DND-41 (cell line): ENCODE measurements at regions not wholly inside any gene's neighbourhood (a gene's known extent, or its start where the extent isn't known, plus 50 kb on each side); places are given as distances from the start of the nearest gene placed in this dataset.

ENCODE experiments used
- ATAC-seq: fragments of 200-7000 bp; cut with Tn5 transposase; 3 replicates; pipeline ENCODE4 v1.9.1; 2021; ENCODE audit warnings: low read depth; ENCODE audit not compliant: insufficient read depth
- DNase-seq: peaks from one replicate; pipeline ENCODE4 v3.0.0-alpha.2; 2020
- H2AFZ ChIP-seq: 2 replicates; pipeline ENCODE4 v1.6.0; 2012; ENCODE audit warnings: low read depth, low read length
- H3K27ac ChIP-seq: 2 replicates; pipeline ENCODE4 v1.5.1; 2012; ENCODE audit warnings: low read length, inconsistent platforms
- H3K27me3 ChIP-seq: fragments of 200-600 bp; sonication (generic); 2 replicates; pipeline ENCODE4 v1.6.0; 2012; ENCODE audit warnings: low read length, mild to moderate bottlenecking, inconsistent platforms; ENCODE audit not compliant: insufficient read depth, poor library complexity
- H3K36me3 ChIP-seq: 2 replicates; pipeline ENCODE4 v1.5.1; 2012; ENCODE audit warnings: low read length, inconsistent platforms; ENCODE audit not compliant: insufficient read depth
- H3K4me1 ChIP-seq: 2 replicates; pipeline ENCODE4 v1.5.1; 2012; ENCODE audit warnings: mild to moderate bottlenecking, low read length; ENCODE audit not compliant: insufficient read depth
- H3K4me2 ChIP-seq: 2 replicates; pipeline ENCODE4 v1.6.0; 2012; ENCODE audit warnings: mild to moderate bottlenecking, moderate library complexity, low read length, inconsistent platforms; ENCODE audit not compliant: insufficient read depth
- H3K4me3 ChIP-seq, 2 experiments: fragments of 200-600 bp in 1 of 2; shearing (Covaris generic) in 1 of 2; 2 replicates each; pipeline ENCODE4 v1.5.1; 2012 to 2016; ENCODE audit warnings: inconsistent platforms in 2 of 2, low read length in 2 of 2, mild to moderate bottlenecking in 2 of 2, low read depth in 1 of 2, moderate library complexity in 1 of 2
- H3K79me2 ChIP-seq: 2 replicates; pipeline ENCODE4 v1.6.0; 2012; ENCODE audit warnings: low read length, inconsistent platforms; ENCODE audit not compliant: insufficient read depth
- H3K9ac ChIP-seq: 2 replicates; pipeline ENCODE4 v1.6.0; 2012; ENCODE audit warnings: low read depth, mild to moderate bottlenecking, inconsistent platforms, low read length, moderate library complexity
- H3K9me3 ChIP-seq: 2 replicates; pipeline ENCODE4 v1.5.1; 2012; ENCODE audit warnings: low read length, moderate library complexity, mild to moderate bottlenecking, inconsistent platforms; ENCODE audit not compliant: insufficient read depth, severe bottlenecking
- H4K20me1 ChIP-seq: 2 replicates; pipeline ENCODE4 v1.6.0; 2012; ENCODE audit warnings: low read length; ENCODE audit not compliant: insufficient read depth
- CTCF ChIP-seq: IDR thresholded peaks from 2 replicates; pipeline ENCODE4 v1.5.1; 2012; ENCODE audit warnings: borderline replicate concordance, low read length, moderate library complexity, mild to moderate bottlenecking; ENCODE audit not compliant: poor library complexity, severe bottlenecking; ENCODE audit errors: extremely low read depth
- EZH2 ChIP-seq: IDR thresholded peaks from 3 replicates; pipeline ENCODE4 v1.6.1; 2012; ENCODE audit warnings: borderline replicate concordance, low read depth, mild to moderate bottlenecking, moderate library complexity, low read length, inconsistent platforms; ENCODE audit not compliant: severe bottlenecking

GRCh38 chr20:60116128-60116909 lies 158.1 kb downstream of the CDH26 start:
- H2AFZ ChIP-seq, result no peak overlapping the region
- no peak for DNase-seq

GRCh38 chr20:60117065-60117464 lies 158.8 kb downstream of the CDH26 start:
- Histone ChIP-seq H3K9me3 (no peaks in the 10 kb centered on the region), H4K20me1 (peaks cover 39% of the 10 kb centered on the region), H3K36me3 (peaks cover 48% of the 10 kb centered on the region), H3K4me3 (no peak overlapping the region), H3K9ac (no peak overlapping the region), H3K4me2 (no peak overlapping the region), H3K4me1 (no peaks in the 10 kb centered on the region), H3K27me3 (no peaks in the 10 kb centered on the region), H2AFZ (no peak overlapping the region), H3K79me2 (peaks cover 18% of the 10 kb centered on the region; the same call in 1 of the 2 replicates), H3K27ac (no peak overlapping the region)
- no peak for TF ChIP-seq CTCF
- no peak for TF ChIP-seq EZH2
- DNase-seq (no peak), ATAC-seq (no peak)

More at GRCh38 chr20:60116128-60116909, 158.1 kb downstream of the CDH26 start:
- no peaks in the 10 kb centered on the region for H3K9me3 ChIP-seq
- peaks cover 38% of the 10 kb centered on the region for H4K20me1 ChIP-seq
- H3K36me3 ChIP-seq, result peaks cover 44% of the 10 kb centered on the region
- no peak for ATAC-seq
- H3K9ac ChIP-seq, result no peak overlapping the region
- H3K4me1 ChIP-seq, result no peaks in the 10 kb centered on the region
- no peak for TF ChIP-seq CTCF
- TF ChIP-seq EZH2, result no peak
- no peak overlapping the region for H3K4me3 ChIP-seq
- H3K27ac ChIP-seq, result no peak overlapping the region
- peaks cover 23% of the 10 kb centered on the region; the same call in 1 of the 2 replicates for H3K79me2 ChIP-seq
- H3K4me2 ChIP-seq, result no peak overlapping the region
- no peaks in the 10 kb centered on the region for H3K27me3 ChIP-seq

GRCh38 chr20:60121903-60122302 lies 163.7 kb downstream of the CDH26 start:
- Histone ChIP-seq H3K27me3 (no peaks in the 10 kb centered on the region), H2AFZ (no peak overlapping the region), H4K20me1 (peaks cover 29% of the 10 kb centered on the region; the same call in 1 of the 2 replicates), H3K79me2 (peaks cover 27% of the 10 kb centered on the region), H3K4me1 (0 out of 2 replicates have a peak, but pooled peaks cover 3% of the 10 kb centered on the region), H3K36me3 (peaks cover 39% of the 10 kb centered on the region), H3K4me2 (no peak overlapping the region), H3K27ac (no peak overlapping the region), H3K9ac (no peak overlapping the region), H3K4me3 (no peak overlapping the region), H3K9me3 (no peaks in the 10 kb centered on the region)
- TF ChIP-seq CTCF (no peak), EZH2 (no peak)
- no peak for DNase-seq
- no peak for ATAC-seq
